ENCODE measurements at regions not wholly inside any gene's neighbourhood (a gene's known extent, or its start where the extent isn't known, plus 50 kb on each side); places are given as distances from the start of the nearest gene placed in this dataset.
"Not testable (repeated sequence)": the region's sequence is repeated elsewhere in the genome, so short reads cannot be mapped to it uniquely, and the experiment has no call there.

GRCh38 chr1:191419842-191420241, 738.4 kb upstream of the RGS18 start:
- Mint-ChIP-seq H3K27ac (no peak overlapping the region), H3K9me3 (no peaks in the 10 kb centered on the region), H3K27me3 (no peaks in the 10 kb centered on the region), H3K4me3 (no peak overlapping the region), H3K4me1 (no peaks in the 10 kb centered on the region), H3K36me3 (ENCODE audit: low read depth) (no peaks in the 10 kb centered on the region)
- ChIA-PET CTCF (no interaction called here), POLR2A (no interaction called here)
- DNase-seq, result no peak

GRCh38 chr1:191427593-191427992, 730.7 kb upstream of the RGS18 start:
- ChIA-PET POLR2A (no interaction called here), CTCF (no interaction called here)
- no peak overlapping the region for H3K27ac Mint-ChIP-seq
- no peaks in the 10 kb centered on the region for H3K27me3 Mint-ChIP-seq
- H3K4me1 Mint-ChIP-seq, result no peaks in the 10 kb centered on the region
- no peak for DNase-seq
- peaks cover 2% of the 10 kb centered on the region for H3K9me3 Mint-ChIP-seq
- H3K36me3 Mint-ChIP-seq (ENCODE audit: low read depth), result no peaks in the 10 kb centered on the region
- H3K4me3 Mint-ChIP-seq, result no peak overlapping the region

- Mint-ChIP-seq H3K4me3 (no peak overlapping the region), H3K27ac (no peak overlapping the region), H3K4me1 (no peaks in the 10 kb centered on the region), H3K36me3 (ENCODE audit: low read depth) (no peaks in the 10 kb centered on the region), H3K27me3 (no peaks in the 10 kb centered on the region), H3K9me3 (peaks cover 11% of the 10 kb centered on the region)
- ChIA-PET POLR2A (no interaction called here), CTCF (no interaction called here)
- DNase-seq, result no peak
Observed at GRCh38 chr1:191432817-191433216, 725.4 kb upstream of the RGS18 start.

GRCh38 chr1:191438979-191439378, 719.3 kb upstream of the RGS18 start:
- ChIA-PET CTCF (no interaction called here), POLR2A (no interaction called here)
- no peak for DNase-seq
- Mint-ChIP-seq H3K4me3 (no peak overlapping the region), H3K4me1 (no peaks in the 10 kb centered on the region), H3K9me3 (peaks cover 12% of the 10 kb centered on the region), H3K27ac (no peak overlapping the region), H3K36me3 (ENCODE audit: low read depth) (no peaks in the 10 kb centered on the region), H3K27me3 (no peaks in the 10 kb centered on the region)

- H3K27ac Mint-ChIP-seq; H3K4me3 Mint-ChIP-seq; H3K27me3 Mint-ChIP-seq; H3K36me3 Mint-ChIP-seq (ENCODE audit: low read depth); H3K9me3 Mint-ChIP-seq; CTCF ChIA-PET; DNase-seq; H3K4me1 Mint-ChIP-seq; POLR2A ChIA-PET: not testable (repeated sequence)
Observed at GRCh38 chr1:191448279-191448678, 710.0 kb upstream of the RGS18 start.

- POLR2A ChIA-PET, result no interaction called here
- Mint-ChIP-seq H3K9me3 (peaks cover 3% of the 10 kb centered on the region), H3K4me1 (no peaks in the 10 kb centered on the region), H3K27ac (no peak overlapping the region), H3K36me3 (ENCODE audit: low read depth) (no peaks in the 10 kb centered on the region), H3K27me3 (no peaks in the 10 kb centered on the region), H3K4me3 (no peak overlapping the region)
- CTCF ChIA-PET, result no interaction called here
- DNase-seq, result no peak
Observed at GRCh38 chr1:191452586-191452985, 705.7 kb upstream of the RGS18 start.

- Mint-ChIP-seq H3K27me3 (no peaks in the 10 kb centered on the region), H3K4me3 (no peak overlapping the region), H3K36me3 (ENCODE audit: low read depth) (no peaks in the 10 kb centered on the region), H3K4me1 (no peaks in the 10 kb centered on the region), H3K27ac (no peak overlapping the region), H3K9me3 (peaks cover 3% of the 10 kb centered on the region)
- DNase-seq, result no peak
- CTCF ChIA-PET, result no interaction called here
- POLR2A ChIA-PET, result no interaction called here
Observed at GRCh38 chr1:191453487-191453886, 704.8 kb upstream of the RGS18 start.

GRCh38 chr1:191457889-191458288, 700.4 kb upstream of the RGS18 start:
- H3K27ac Mint-ChIP-seq, result no peak overlapping the region
- CTCF ChIA-PET, result no interaction called here
- no peaks in the 10 kb centered on the region for H3K4me1 Mint-ChIP-seq
- no peaks in the 10 kb centered on the region for H3K9me3 Mint-ChIP-seq
- POLR2A ChIA-PET, result no interaction called here
- DNase-seq, result no peak
- no peak overlapping the region for H3K4me3 Mint-ChIP-seq
- no peaks in the 10 kb centered on the region for H3K36me3 Mint-ChIP-seq (ENCODE audit: low read depth)
- no peaks in the 10 kb centered on the region for H3K27me3 Mint-ChIP-seq

GRCh38 chr1:191460234-191460633, 698.0 kb upstream of the RGS18 start:
- H3K27me3 Mint-ChIP-seq, result no peaks in the 10 kb centered on the region
- no peaks in the 10 kb centered on the region for H3K9me3 Mint-ChIP-seq
- POLR2A ChIA-PET, result no interaction called here
- CTCF ChIA-PET, result no interaction called here
- no peak overlapping the region for H3K27ac Mint-ChIP-seq
- H3K4me1 Mint-ChIP-seq, result no peaks in the 10 kb centered on the region
- DNase-seq, result no peak
- H3K36me3 Mint-ChIP-seq (ENCODE audit: low read depth), result no peaks in the 10 kb centered on the region
- H3K4me3 Mint-ChIP-seq, result no peak overlapping the region

- DNase-seq, result no peak
- CTCF ChIA-PET, result no interaction called here
- Mint-ChIP-seq H3K4me1 (no peaks in the 10 kb centered on the region), H3K9me3 (no peaks in the 10 kb centered on the region), H3K36me3 (ENCODE audit: low read depth) (no peaks in the 10 kb centered on the region), H3K4me3 (no peak overlapping the region), H3K27me3 (no peaks in the 10 kb centered on the region), H3K27ac (no peak overlapping the region)
- POLR2A ChIA-PET, result no interaction called here
Observed at GRCh38 chr1:191483988-191484387, 674.3 kb upstream of the RGS18 start.

GRCh38 chr1:191490303-191490702, 668.0 kb upstream of the RGS18 start:
- POLR2A ChIA-PET, result no interaction called here
- no peak for DNase-seq
- H3K27me3 Mint-ChIP-seq, result no peaks in the 10 kb centered on the region
- no peaks in the 10 kb centered on the region for H3K4me1 Mint-ChIP-seq
- H3K27ac Mint-ChIP-seq, result no peak overlapping the region
- H3K4me3 Mint-ChIP-seq, result no peak overlapping the region
- CTCF ChIA-PET, result no interaction called here
- peaks cover 6% of the 10 kb centered on the region for H3K9me3 Mint-ChIP-seq
- no peaks in the 10 kb centered on the region for H3K36me3 Mint-ChIP-seq (ENCODE audit: low read depth)

GRCh38 chr1:191495040-191495439, 663.2 kb upstream of the RGS18 start:
- Mint-ChIP-seq H3K4me1 (no peaks in the 10 kb centered on the region), H3K4me3 (no peak overlapping the region), H3K27ac (no peak overlapping the region), H3K27me3 (no peaks in the 10 kb centered on the region), H3K36me3 (ENCODE audit: low read depth) (no peaks in the 10 kb centered on the region), H3K9me3 (peaks cover 4% of the 10 kb centered on the region)
- DNase-seq, result no peak
- CTCF ChIA-PET, result no interaction called here
- POLR2A ChIA-PET, result no interaction called here

- POLR2A ChIA-PET, result no interaction called here
- CTCF ChIA-PET, result no interaction called here
Observed at GRCh38 chr1:191498318-191498717, 659.9 kb upstream of the RGS18 start.

GRCh38 chr1:191498825-191499224, 659.4 kb upstream of the RGS18 start:
- Mint-ChIP-seq H3K4me3 (no peak overlapping the region), H3K4me1 (no peaks in the 10 kb centered on the region), H3K36me3 (ENCODE audit: low read depth) (no peaks in the 10 kb centered on the region), H3K27me3 (no peaks in the 10 kb centered on the region), H3K9me3 (no peaks in the 10 kb centered on the region), H3K27ac (no peak overlapping the region)
- POLR2A ChIA-PET, result no interaction called here
- CTCF ChIA-PET, result no interaction called here
- no peak for DNase-seq

More at GRCh38 chr1:191498318-191498717, 659.9 kb upstream of the RGS18 start:
- DNase-seq, result no peak
- H3K27ac Mint-ChIP-seq, result no peak overlapping the region
- H3K4me3 Mint-ChIP-seq, result no peak overlapping the region
- no peaks in the 10 kb centered on the region for H3K36me3 Mint-ChIP-seq (ENCODE audit: low read depth)
- no peaks in the 10 kb centered on the region for H3K9me3 Mint-ChIP-seq
- H3K4me1 Mint-ChIP-seq, result no peaks in the 10 kb centered on the region
- H3K27me3 Mint-ChIP-seq, result no peaks in the 10 kb centered on the region

GRCh38 chr1:191504999-191505398, 653.3 kb upstream of the RGS18 start:
- Mint-ChIP-seq H3K36me3 (ENCODE audit: low read depth) (no peaks in the 10 kb centered on the region), H3K4me3 (no peak overlapping the region), H3K4me1 (no peaks in the 10 kb centered on the region), H3K27me3 (no peaks in the 10 kb centered on the region), H3K9me3 (peaks cover 6% of the 10 kb centered on the region), H3K27ac (no peak overlapping the region)
- DNase-seq, result no peak
- ChIA-PET CTCF (no interaction called here), POLR2A (no interaction called here)
